H1 (cell line): ENCODE measurements at regions not wholly inside any gene's neighbourhood (a gene's known extent, or its start where the extent isn't known, plus 50 kb on each side); places are given as distances from the start of the nearest gene placed in this dataset.

Experiments used
- CTCF ChIA-PET: fragments of 300-600 bp; sonication (Branson Sonifier 250); formaldehyde crosslinking; loops from one replicate; lab custom pipeline; 2021; ENCODE audit not compliant: partially characterized antibody; lab: Charles Lee
- POLR2A ChIA-PET: fragments of 300-600 bp; sonication (Branson Sonifier 250); formaldehyde crosslinking; loops from one replicate; lab custom pipeline; 2021; ENCODE audit warnings: inconsistent platforms; ENCODE audit not compliant: partially characterized antibody; lab: Charles Lee
- DNase-seq, 2 experiments: peaks; one replicate each; pipeline versions ENCODE4 v3.0.0 to v3.0.0-alpha.2; 2010 to 2022; ENCODE audit warnings: low spot score in 2 of 2, low read depth in 1 of 2, mixed read lengths in 1 of 2
- FAIRE-seq: peaks from 2 replicates; lab custom pipeline; 2011; peaks lifted over from hg19 to GRCh38; lab: Jason Lieb, UNC
- H2AFZ ChIP-seq: 2 replicates; pipeline ENCODE4 v1.8.1; 2012; ENCODE audit warnings: low read length, inconsistent platforms
- H2AK5ac ChIP-seq: 2 replicates; pipeline ENCODE4 v1.6.1; 2013; ENCODE audit warnings: low read depth, low read length
- H2BK120ac ChIP-seq: replicated peaks from 2 replicates; pipeline ENCODE3; 2013; ENCODE audit warnings: low read depth, low read length, inconsistent platforms
- H2BK12ac ChIP-seq: 2 replicates; pipeline ENCODE4 v1.6.1; 2013; ENCODE audit warnings: low read depth, low read length
- H2BK15ac ChIP-seq: 2 replicates; pipeline ENCODE4 v1.6.1; 2013; ENCODE audit warnings: low read length
- H2BK20ac ChIP-seq: 2 replicates; pipeline ENCODE4 v1.6.1; 2013; ENCODE audit warnings: low read length
- H2BK5ac ChIP-seq: 2 replicates; pipeline ENCODE4 v1.6.1; 2013; ENCODE audit warnings: low read depth, low read length
- H3K14ac ChIP-seq: 2 replicates; pipeline ENCODE4 v1.6.1; 2013; ENCODE audit warnings: inconsistent platforms; ENCODE audit not compliant: insufficient read length
- H3K18ac ChIP-seq: 2 replicates; pipeline ENCODE4 v1.6.1; 2013; ENCODE audit warnings: low read length; ENCODE audit errors: extremely low read depth
- H3K23ac ChIP-seq: 2 replicates; pipeline ENCODE4 v1.6.1; 2013; ENCODE audit warnings: inconsistent platforms; ENCODE audit not compliant: insufficient read length
- H3K23me2 ChIP-seq: 2 replicates; pipeline ENCODE4 v1.6.1; 2013; ENCODE audit warnings: low read depth, low read length
- H3K27ac ChIP-seq: 2 replicates; pipeline ENCODE4 v1.6.1; 2011; ENCODE audit warnings: low read depth, low read length, inconsistent platforms
- H3K27me3 ChIP-seq, 4 experiments: replicated peaks in 1 of 4; 1 replicate in 1 of 4; 2 replicates in 3 of 4; pipeline versions ENCODE4 v1.6.1 to v1.8.1; 2011 to 2013; ENCODE audit warnings: low read length in 3 of 4, mild to moderate bottlenecking in 3 of 4, inconsistent platforms in 2 of 4, mixed read lengths in 2 of 4, moderate library complexity in 1 of 4; ENCODE audit not compliant: control insufficient read depth in 3 of 4, insufficient read depth in 3 of 4; ENCODE audit errors: extremely low read depth in 1 of 4
- H3K36me3 ChIP-seq, 4 experiments: 2 replicates each; pipeline versions ENCODE4 v1.6.1 to v1.8.1; 2011 to 2013; ENCODE audit warnings: mild to moderate bottlenecking in 4 of 4, low read length in 3 of 4, moderate library complexity in 2 of 4, control low read depth in 1 of 4, inconsistent platforms in 1 of 4; ENCODE audit not compliant: insufficient read depth in 4 of 4, control insufficient read depth in 2 of 4
- H3K4ac ChIP-seq: replicated peaks from 2 replicates; pipeline ENCODE3; 2013; ENCODE audit warnings: low read length, low read depth, mixed read lengths, inconsistent platforms; ENCODE audit not compliant: insufficient read length
- H3K4me1 ChIP-seq, 4 experiments: replicated peaks in 1 of 4; 1 replicate in 1 of 4; 2 replicates in 3 of 4; pipeline versions ENCODE4 v1.6.1 to v1.8.1; 2011 to 2013; ENCODE audit warnings: low read length in 3 of 4, inconsistent platforms in 2 of 4, mixed read lengths in 1 of 4; ENCODE audit not compliant: insufficient read depth in 4 of 4, control insufficient read depth in 3 of 4
- H3K4me2 ChIP-seq, 2 experiments: 2 replicates each; pipeline versions ENCODE4 v1.6.1 to v1.8.1; 2011 to 2013; ENCODE audit warnings: low read depth in 2 of 2, low read length in 2 of 2, control low read depth in 1 of 2, inconsistent platforms in 1 of 2, mild to moderate bottlenecking in 1 of 2; ENCODE audit not compliant: insufficient read depth in 1 of 2
- H3K4me3 ChIP-seq, 4 experiments: fragments of 200-600, 300-600 bp in 1 of 4; sonication (generic), shearing (Covaris generic), sonication (Bioruptor Twin) in 1 of 4; 2 replicates each; pipeline versions ENCODE4 v1.5.1 to v1.8.1; 2011 to 2016; ENCODE audit warnings: low read length in 4 of 4, low read depth in 3 of 4, control low read depth in 2 of 4, inconsistent platforms in 2 of 4, mild to moderate bottlenecking in 2 of 4, mixed read lengths in 1 of 4, moderate library complexity in 1 of 4; ENCODE audit not compliant: insufficient read depth in 2 of 4; ENCODE audit errors: extremely low read depth in 1 of 4
- H3K56ac ChIP-seq: replicated peaks from 2 replicates; pipeline ENCODE3; 2013; ENCODE audit warnings: low read depth, mild to moderate bottlenecking, mixed read lengths, low read length, inconsistent platforms; ENCODE audit not compliant: insufficient read length
- H3K79me1 ChIP-seq: 2 replicates; pipeline ENCODE4 v1.6.1; 2013; ENCODE audit warnings: low read depth, low read length, control low read depth
- H3K79me2 ChIP-seq, 2 experiments: 2 replicates each; pipeline versions ENCODE4 v1.6.1 to v1.8.1; 2012 to 2013; ENCODE audit warnings: low read length in 2 of 2, mild to moderate bottlenecking in 2 of 2, inconsistent platforms in 1 of 2; ENCODE audit not compliant: insufficient read depth in 2 of 2, control insufficient read depth in 1 of 2
- H3K9ac ChIP-seq, 4 experiments: replicated peaks in 1 of 4; 1 replicate in 1 of 4; 2 replicates in 3 of 4; pipeline versions ENCODE4 v1.6.1 to v1.8.1; 2011 to 2013; ENCODE audit warnings: low read depth in 3 of 4, low read length in 3 of 4, control low read depth in 2 of 4, mild to moderate bottlenecking in 2 of 4, moderate library complexity in 2 of 4, inconsistent platforms in 1 of 4; ENCODE audit errors: extremely low read depth in 1 of 4
- H3K9me3 ChIP-seq, 2 experiments: 2 replicates each; pipeline versions ENCODE4 v1.6.1 to v1.8.1; 2012 to 2013; ENCODE audit warnings: mild to moderate bottlenecking in 2 of 2, moderate library complexity in 2 of 2, control low read depth in 1 of 2, inconsistent platforms in 1 of 2, low read depth in 1 of 2, low read length in 1 of 2, mixed read lengths in 1 of 2; ENCODE audit not compliant: insufficient read depth in 2 of 2
- H4K20me1 ChIP-seq, 2 experiments: replicated peaks in 1 of 2; 2 replicates each; pipeline versions ENCODE3 to v1.8.1; 2011 to 2013; ENCODE audit warnings: inconsistent platforms in 2 of 2, low read length in 2 of 2, mild to moderate bottlenecking in 1 of 2; ENCODE audit not compliant: insufficient read depth in 2 of 2, control insufficient read depth in 1 of 2
- H4K5ac ChIP-seq: 2 replicates; pipeline ENCODE4 v1.6.1; 2013; ENCODE audit warnings: low read length, low read depth, mixed read lengths, inconsistent platforms; ENCODE audit not compliant: insufficient read length
- H4K8ac ChIP-seq: 2 replicates; pipeline ENCODE4 v1.8.0; 2013; ENCODE audit warnings: mild to moderate bottlenecking, moderate library complexity, low read length, inconsistent platforms; ENCODE audit not compliant: insufficient read depth; ENCODE audit errors: extremely low read depth
- H4K91ac ChIP-seq: replicated peaks from 2 replicates; pipeline ENCODE3; 2013; ENCODE audit warnings: low read length, mixed read lengths, inconsistent platforms; ENCODE audit not compliant: insufficient read length
- CTCF ChIP-seq, 3 experiments: IDR thresholded peaks; 1 replicate in 2 of 3; 2 replicates in 1 of 3; pipeline versions ENCODE4 v1.5.1 to v1.6.1; 2011; ENCODE audit warnings: low read length in 3 of 3, mild to moderate bottlenecking in 3 of 3, inconsistent platforms in 2 of 3, low read depth in 1 of 3, moderate library complexity in 1 of 3; ENCODE audit not compliant: insufficient read depth in 1 of 3; ENCODE audit errors: control extremely low read depth in 1 of 3
- FOSL1 ChIP-seq: IDR thresholded peaks from 2 replicates; pipeline ENCODE4 v1.6.1; 2011; ENCODE audit warnings: mild to moderate bottlenecking, low read depth, low read length, moderate library complexity; ENCODE audit not compliant: insufficient read depth
- GABPA ChIP-seq: IDR thresholded peaks from 2 replicates; pipeline ENCODE4 v1.6.1; 2011; ENCODE audit warnings: mild to moderate bottlenecking, low read length, moderate library complexity, borderline replicate concordance; ENCODE audit not compliant: insufficient read depth
- KDM4A ChIP-seq: IDR thresholded peaks from one replicate; pipeline ENCODE4 v1.7.1; 2012; ENCODE audit warnings: low read depth, mild to moderate bottlenecking, moderate library complexity, low read length, inconsistent platforms; ENCODE audit not compliant: severe bottlenecking
- NANOG ChIP-seq: IDR thresholded peaks from 2 replicates; pipeline ENCODE4 v1.6.1; 2011; ENCODE audit warnings: low read length, low read depth, mild to moderate bottlenecking, inconsistent platforms; ENCODE audit not compliant: insufficient read depth, poor library complexity, severe bottlenecking
- POU5F1 ChIP-seq: IDR thresholded peaks from 2 replicates; pipeline ENCODE4 v1.6.1; 2011; ENCODE audit warnings: low read depth, mild to moderate bottlenecking, low read length, moderate library complexity
- RBBP5 ChIP-seq: IDR thresholded peaks from 2 replicates; pipeline ENCODE4 v1.7.1; 2012; ENCODE audit warnings: low read depth, mild to moderate bottlenecking, inconsistent platforms, low read length, moderate library complexity, borderline replicate concordance
- RFX5 ChIP-seq: IDR thresholded peaks from 2 replicates; pipeline ENCODE4 v1.6.1; 2011; ENCODE audit warnings: low read depth, low read length, improper control_type of control experiment, borderline replicate concordance
- SP1 ChIP-seq: IDR thresholded peaks from 2 replicates; pipeline ENCODE4 v1.6.1; 2011; ENCODE audit warnings: low read depth, low read length
- SP4 ChIP-seq: IDR thresholded peaks from 2 replicates; pipeline ENCODE4 v1.6.1; 2012; ENCODE audit warnings: low read length, inconsistent platforms
- SRF ChIP-seq: IDR thresholded peaks from 2 replicates; pipeline ENCODE4 v1.6.1; 2011; ENCODE audit warnings: mild to moderate bottlenecking, low read depth, low read length, moderate library complexity
- YY1 ChIP-seq: IDR thresholded peaks from 2 replicates; pipeline ENCODE4 v1.6.1; 2011; ENCODE audit warnings: low read depth, mild to moderate bottlenecking, low read length
- WGBS, 2 experiments: shearing (Covaris generic) in 1 of 2; methylation state at CpG; one replicate each; pipeline versions ENCODE4 v1.1.6 to v1.1.7; 2013 to 2015; ENCODE audit warnings: low lambda C conversion rate in 2 of 2, mixed read lengths in 2 of 2, inconsistent platforms in 1 of 2, low coverage in 1 of 2, missing lambda C conversion rate in 1 of 2; ENCODE audit not compliant: insufficient replicate concordance in 2 of 2, insufficient coverage in 1 of 2, insufficient read length in 1 of 2; ENCODE audit errors: extremely low coverage in 1 of 2, missing lambda C conversion rate in 1 of 2; 5-methylcytosine and 5-hydroxymethylcytosine counted together

- Histone ChIP-seq H3K23me2 (peaks cover 4% of the 10 kb centered on the region; the same call in 1 of the 2 replicates), H4K8ac (no peak overlapping the region), H3K56ac (no peak overlapping the region), H3K18ac (no peak overlapping the region), H3K79me1 (no peaks in the 10 kb centered on the region), H2AFZ (peak overlapping the region; percentile 81; the same call in 1 of the 2 replicates), H3K14ac (no peak overlapping the region), H3K27me3 (no peaks in the 10 kb centered on the region), H4K5ac (no peak overlapping the region), H3K4me1 (no peaks in the 10 kb centered on the region), H2BK120ac (no peak overlapping the region), H4K91ac (no peak overlapping the region), H3K23ac (no peak overlapping the region), H3K4me2 (no peak overlapping the region), H3K9ac (no peak overlapping the region), H3K79me2 (no peaks in the 10 kb centered on the region), H2BK20ac (no peak overlapping the region), H3K4me3 (no peak overlapping the region), H3K4ac (no peak overlapping the region), H2BK5ac (no peak overlapping the region), H4K20me1 (no peaks in the 10 kb centered on the region), H2BK12ac (no peak overlapping the region), H2BK15ac (no peak overlapping the region), H3K27ac (no peak overlapping the region), H3K36me3 (no peaks in the 10 kb centered on the region), H3K9me3 (peaks cover 0 to 3% of the 10 kb centered on the region in 2 experiments; a peak in 1 of 4 replicates), H2AK5ac (no peak overlapping the region)
- CTCF ChIA-PET = interaction anchor here (1.1 to 1.6 kb wide), 2 partner anchors 12 to 130 kb away, joined by 3 to 5 read pairs; no protein-coding TSS in a partner anchor
- POLR2A ChIA-PET = no interaction called here
- DNase-seq (no peak), FAIRE-seq (no peak)
- WGBS, 2 experiments = 84% methylated on average over 2 of the region's 2 CpGs; no CpG with 5 or more reads in 1 of the 2 experiments
- no peak for TF ChIP-seq YY1
- TF ChIP-seq RBBP5 = no peak
- TF ChIP-seq FOSL1 = no peak
- TF ChIP-seq NANOG = no peak
- no peak for TF ChIP-seq SRF
- TF ChIP-seq RFX5 = no peak
- TF ChIP-seq CTCF (IDR thresholded peaks at IDR 0.05; ENCODE audit: control extremely low read depth in 1 of 3, insufficient read depth in 1 of 3, low read depth in 1 of 3, low read length in 3 of 3) = no peak
- no peak for TF ChIP-seq SP1
- no peak for TF ChIP-seq POU5F1
- no peak for TF ChIP-seq KDM4A
- no peak for TF ChIP-seq GABPA
- TF ChIP-seq SP4 = no peak
Observed at GRCh38 chr21:27570306-27570868, 603.5 kb upstream of the ADAMTS5 start.
